K562 (cell line): ENCODE measurements at regions not wholly inside any gene's neighbourhood (a gene's known extent, or its start where the extent isn't known, plus 50 kb on each side); places are given as distances from the start of the nearest gene placed in this dataset.

Source experiments
- ATAC-seq: fragments of 200-7000 bp; cut with Tn5 transposase; 3 replicates; pipeline ENCODE4 v1.9.1; 2020; ENCODE audit warnings: moderate library complexity
- BruUV-seq: library from RNA; stranded (reverse); fragments of 400-500 nt; replicated peaks from 2 replicates; lab custom pipeline; 2021; lab: Mats Ljungman, UMichigan
- CTCF ChIA-PET: fragments of 300-600 bp; formaldehyde crosslinking; extraction: SDS; loops from one replicate; lab custom pipeline; 2021; ENCODE audit warnings: low intra/inter-chr PET ratio; lab: Yijun Ruan, JAX
- POLR2A ChIA-PET: fragments of 300-600, 350-650 bp; sonication (Branson Sonifier 250); formaldehyde crosslinking; extraction: SDS; loops from one replicate; lab custom pipeline; 2021; ENCODE audit warnings: antibody characterized with exemption, inconsistent platforms; lab: Yijun Ruan, JAX
- DNase-seq, 4 experiments: peaks; one replicate each; pipeline versions ENCODE4 v3.0.0 to v3.0.0-alpha.2; 2011 to 2018; ENCODE audit warnings: low spot score in 3 of 4, mixed read lengths in 3 of 4; ENCODE audit errors: extremely low read depth in 1 of 4
- FAIRE-seq: peaks from 2 replicates; lab custom pipeline; 2011; peaks lifted over from hg19 to GRCh38; lab: Jason Lieb, UNC
- H2AFZ ChIP-seq: 2 replicates; pipeline ENCODE4 v1.6.0; 2011; ENCODE audit warnings: low read depth, low read length, control low read depth, inconsistent platforms
- H3K27ac ChIP-seq: fragments of 200-600 bp; 3 replicates; pipeline ENCODE4 v1.8.0; 2011; ENCODE audit warnings: low read depth, mild to moderate bottlenecking, control low read depth, inconsistent platforms, low read length, moderate library complexity, mixed read lengths; ENCODE audit errors: extremely low read depth
- H3K27me3 ChIP-seq, 2 experiments: fragments of 300-600 bp in 1 of 2; 2 replicates in 1 of 2; 3 replicates in 1 of 2; pipeline versions ENCODE4 v1.6.0 to v1.8.0; 2011; ENCODE audit warnings: inconsistent platforms in 2 of 2, low read length in 2 of 2, mild to moderate bottlenecking in 1 of 2, mixed read lengths in 1 of 2, moderate library complexity in 1 of 2; ENCODE audit not compliant: control insufficient read depth in 2 of 2, insufficient read depth in 2 of 2
- H3K36me3 ChIP-seq: fragments of 300-600 bp; 3 replicates; pipeline ENCODE4 v1.8.0; 2011; ENCODE audit warnings: mild to moderate bottlenecking, low read length, inconsistent platforms; ENCODE audit not compliant: control insufficient read depth, insufficient read depth
- H3K4me1 ChIP-seq, 2 experiments: fragments of 200-600 bp in 1 of 2; replicated peaks in 1 of 2; 2 replicates in 1 of 2; 3 replicates in 1 of 2; pipeline versions ENCODE4 v1.5.1 to v1.8.0; 2011; ENCODE audit warnings: inconsistent platforms in 2 of 2, low read length in 2 of 2, mild to moderate bottlenecking in 1 of 2, mixed read lengths in 1 of 2, moderate library complexity in 1 of 2; ENCODE audit not compliant: control insufficient read depth in 2 of 2, insufficient read depth in 2 of 2
- H3K4me2 ChIP-seq: 2 replicates; pipeline ENCODE4 v1.6.1; 2011; ENCODE audit warnings: low read length, control low read depth, inconsistent platforms, mixed read lengths; ENCODE audit not compliant: insufficient read depth
- H3K4me3 ChIP-seq: fragments of 200-600 bp; sonication (generic), shearing (Covaris generic); 2 replicates; pipeline ENCODE4 v1.5.1; 2016; ENCODE audit warnings: control low read depth, inconsistent platforms
- H3K79me2 ChIP-seq: fragments of 200-600 bp; 3 replicates; pipeline ENCODE4 v1.8.0; 2011; ENCODE audit warnings: low read length, inconsistent platforms; ENCODE audit not compliant: control insufficient read depth, insufficient read depth
- H3K9ac ChIP-seq, 2 experiments: 2 replicates each; pipeline versions ENCODE4 v1.6.0 to v1.6.1; 2011; ENCODE audit warnings: low read depth in 2 of 2, low read length in 2 of 2, control low read depth in 1 of 2, inconsistent platforms in 1 of 2, mild to moderate bottlenecking in 1 of 2, mixed read lengths in 1 of 2; ENCODE audit not compliant: insufficient read depth in 1 of 2
- H3K9me1 ChIP-seq: one replicate; pipeline ENCODE4 v1.6.0; 2011; ENCODE audit warnings: inconsistent platforms, mild to moderate bottlenecking, low read length, moderate library complexity; ENCODE audit not compliant: control insufficient read depth, insufficient read depth
- H3K9me3 ChIP-seq: replicated peaks from 2 replicates; pipeline ENCODE4 v1.5.1; 2011; ENCODE audit warnings: low read depth, low read length, inconsistent platforms; ENCODE audit not compliant: control insufficient read depth, insufficient read depth
- H4K20me1 ChIP-seq: replicated peaks from 2 replicates; pipeline ENCODE4 v1.6.1; 2011; ENCODE audit warnings: low read length, inconsistent platforms, mixed read lengths; ENCODE audit not compliant: control insufficient read depth, insufficient read depth
- CBFA2T3 ChIP-seq: fragments of 450-650 bp; IDR thresholded peaks from 2 replicates; pipeline ENCODE4 v1.6.1; 2017
- ETV6 ChIP-seq, 3 experiments: fragments of 150-350 bp in 1 of 3; sonication (generic) in 1 of 3; formaldehyde crosslinking in 1 of 3; IDR thresholded peaks; 2 replicates each; pipeline versions ENCODE4 v1.6.1 to v1.8.0; 2014 to 2022; ENCODE audit warnings: borderline replicate concordance in 2 of 3, low read depth in 2 of 3, antibody characterized with exemption in 1 of 3, low read length in 1 of 3, mild to moderate bottlenecking in 1 of 3, missing genetic modification reagents in 1 of 3
- ILK ChIP-seq: fragments of 450-650 bp; IDR thresholded peaks from 2 replicates; pipeline ENCODE4 v1.6.1; 2016; ENCODE audit warnings: missing genetic modification characterization, low read depth, mild to moderate bottlenecking, missing compliant biosample characterization, moderate library complexity, borderline replicate concordance
- KDM1A ChIP-seq, 2 experiments: fragments of 450-650 bp; IDR thresholded peaks; 2 replicates each; pipeline ENCODE4 v1.6.1; 2016; ENCODE audit warnings: mild to moderate bottlenecking in 2 of 2
- LCOR ChIP-seq: sonication (generic); formaldehyde crosslinking; IDR thresholded peaks from 2 replicates; pipeline ENCODE4 v1.8.0; 2022; ENCODE audit warnings: mild to moderate bottlenecking, missing genetic modification reagents
- MYNN ChIP-seq, 2 experiments: sonication (generic); formaldehyde crosslinking in 1 of 2; IDR thresholded peaks; 2 replicates each; pipeline versions ENCODE4 v1.5.0 to v1.6.1; 2016 to 2020; ENCODE audit warnings: antibody characterized with exemption in 1 of 2, missing genetic modification reagents in 1 of 2
- NCOA4 ChIP-seq: fragments of 450-650 bp; IDR thresholded peaks from 2 replicates; pipeline ENCODE4 v1.6.1; 2018; ENCODE audit warnings: mild to moderate bottlenecking; ENCODE audit not compliant: partially characterized antibody
- NELFE ChIP-seq: IDR thresholded peaks from 2 replicates; pipeline ENCODE4 v1.6.1; 2011; ENCODE audit warnings: mild to moderate bottlenecking; ENCODE audit not compliant: insufficient read depth, insufficient read length
- PRPF4 ChIP-seq: fragments of 200-400 bp; formaldehyde crosslinking; IDR thresholded peaks from one replicate; pipeline ENCODE4 v1.6.1; 2017; ENCODE audit warnings: low read length, low read depth, mild to moderate bottlenecking; ENCODE audit not compliant: insufficient read depth, poor library complexity, severe bottlenecking
- RBM34 ChIP-seq: fragments of 200-400 bp; formaldehyde crosslinking; IDR thresholded peaks from 2 replicates; pipeline ENCODE4 v1.6.1; 2018; ENCODE audit warnings: low read length, borderline replicate concordance; ENCODE audit not compliant: insufficient read depth
- RHOXF2B ChIP-seq: fragments of 250-450 bp; sonication (Bioruptor Pico); conservative IDR thresholded peaks from 2 replicates; pipeline ENCODE4 v1.5.1; 2021
- RNF2 ChIP-seq: sonication (generic); IDR thresholded peaks from 2 replicates; pipeline ENCODE4 v1.6.1; 2016
- SPI1 ChIP-seq: IDR thresholded peaks from 2 replicates; pipeline ENCODE4 v1.6.1; 2011; ENCODE audit warnings: low read depth, low read length, control low read depth, borderline replicate concordance
- ZFX ChIP-seq: sonication (generic); formaldehyde crosslinking; IDR thresholded peaks from 2 replicates; pipeline ENCODE4 v1.8.0; 2022; ENCODE audit warnings: mild to moderate bottlenecking, missing genetic modification reagents, moderate library complexity
- ZNF584 ChIP-seq: fragments of 200-800 bp; sonication (Bioruptor generic); IDR thresholded peaks from 2 replicates; pipeline ENCODE4 v1.6.1; 2016; ENCODE audit warnings: low read depth, mild to moderate bottlenecking, missing genetic modification characterization, missing compliant biosample characterization
- WGBS: fragments of 100-300 bp; shearing (Covaris generic); methylation state at CpG from one replicate; pipeline ENCODE4 v1.1.6; 2016; ENCODE audit warnings: low coverage, mixed read lengths; ENCODE audit not compliant: insufficient coverage; ENCODE audit errors: missing lambda C conversion rate; 5-methylcytosine and 5-hydroxymethylcytosine counted together
- in situ Hi-C: fragments of 300-500 bp; cut with MboI; formaldehyde crosslinking; loops from 4 replicates; pipeline ENCODE4 v1.15.0; 2018; ENCODE audit warnings: inconsistent platforms, mixed read lengths
- intact Hi-C: fragments of 100-400 bp; cut with micrococcal nuclease; formaldehyde crosslinking; loops from 2 replicates; pipeline ENCODE4 v1.14.2; 2022
- TF ChIP-seq, protein P1 (sequence below): fragments of 250-450 bp; sonication (Bioruptor Pico); IDR thresholded peaks from 2 replicates; pipeline ENCODE4 v1.8.0; 2022; ENCODE audit warnings: moderate library complexity, mild to moderate bottlenecking, inconsistent platforms
- TF ChIP-seq, protein P2 (sequence below): sonication (generic); IDR thresholded peaks from 2 replicates; pipeline ENCODE4 v1.6.1; 2016
- TF ChIP-seq, protein P3 (sequence below): sonication (generic); formaldehyde crosslinking; IDR thresholded peaks from 2 replicates; pipeline ENCODE4 v1.8.1; 2022; ENCODE audit warnings: missing genetic modification reagents

DNA sequence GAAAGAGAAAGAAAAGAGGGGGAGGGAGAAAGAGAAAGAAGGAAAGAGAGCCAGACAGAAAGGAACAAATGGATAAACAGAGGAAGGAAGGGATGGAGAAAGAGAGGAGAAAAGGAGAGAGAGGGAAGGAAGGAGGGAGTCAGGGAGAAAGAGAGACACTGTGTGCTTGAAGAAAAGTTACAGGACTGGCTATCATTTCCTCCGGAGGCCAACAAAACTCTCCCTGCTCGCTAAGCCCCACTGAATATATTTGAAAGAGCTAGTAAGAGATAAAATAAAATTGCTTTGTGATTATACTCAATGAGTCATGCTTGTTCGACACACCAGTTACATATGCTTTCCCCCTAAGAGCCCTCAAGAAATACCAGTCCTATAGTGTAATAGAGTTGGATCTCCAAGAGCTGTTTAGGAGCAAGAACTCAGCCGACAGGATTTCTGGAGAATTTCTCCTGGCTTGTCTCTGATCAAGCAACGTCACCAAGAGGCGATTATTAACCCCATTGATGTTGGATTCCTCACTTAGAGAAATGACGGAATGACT is 102.2 kb downstream of the MXRA5 start (continued):
- no peak for TF ChIP-seq PRPF4

DNA sequence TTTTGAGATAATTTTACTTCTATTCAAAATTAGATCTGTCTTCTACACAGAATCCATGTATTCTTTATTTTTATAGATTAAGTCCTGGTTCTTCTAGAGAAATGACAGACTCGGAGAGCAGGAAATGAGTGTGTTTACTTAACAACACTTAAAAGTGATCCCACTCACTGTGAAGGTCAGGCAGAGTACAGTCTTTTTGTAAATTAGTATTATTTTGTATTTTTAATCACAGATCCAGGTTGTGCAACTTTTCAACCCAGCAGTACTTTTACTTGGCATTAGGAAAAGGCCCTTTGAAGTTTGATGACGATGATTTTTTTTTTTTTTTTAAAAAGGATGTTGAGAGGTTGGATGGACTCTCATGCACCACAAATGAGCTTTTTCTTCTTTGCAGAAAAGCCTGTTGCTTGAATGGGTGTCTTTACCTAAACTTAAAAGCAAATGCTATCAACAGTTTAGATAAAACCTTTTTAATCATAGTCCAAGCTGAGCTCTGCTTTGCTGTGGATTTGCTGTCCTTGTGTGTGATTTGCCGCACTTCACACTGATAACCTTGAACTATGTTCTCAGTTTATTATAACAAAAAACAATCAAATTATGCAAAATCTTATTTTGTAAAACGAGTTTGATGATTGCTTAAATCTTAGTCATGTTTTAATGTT is 114.1 kb downstream of the MXRA5 start:
- H4K20me1 ChIP-seq: no peaks in the 10 kb centered on the region
- H3K27me3 ChIP-seq: no peaks in the 10 kb centered on the region
- H2AFZ ChIP-seq: no peak overlapping the region
- no peaks in the 10 kb centered on the region for H3K9me3 ChIP-seq
- no peaks in the 10 kb centered on the region for H3K36me3 ChIP-seq
- in situ Hi-C loops: loop anchor here (10.0 kb wide), 1 partner anchor 402 kb away; no protein-coding TSS in a partner anchor
- CTCF ChIA-PET: no interaction called here
- no peaks in the 10 kb centered on the region for H3K9me1 ChIP-seq
- no peak overlapping the region for H3K4me3 ChIP-seq
- POLR2A ChIA-PET: no interaction called here
- WGBS: 0% methylated on average over 4 of the region's 4 CpGs
- no peak for FAIRE-seq
- no peak for ATAC-seq
- TF ChIP-seq MYNN (IDR thresholded peaks at IDR 0.05) (no peak), MYNN (CRISPR knock-in tag; IDR thresholded peaks at IDR 0.05) (no peak), ILK (tag) (no peak), RBM34 (no peak), ETV6 (IDR thresholded peaks at IDR 0.05; ENCODE audit: borderline replicate concordance in 1 of 2, low read depth in 2 of 2, low read length in 1 of 2) (no peak), ETV6 (CRISPR knock-in tag; IDR thresholded peaks at IDR 0.05; ENCODE audit: borderline replicate concordance) (no peak), RHOXF2B (CRISPR knock-in tag) (no peak), NCOA4 (no peak), CBFA2T3 (no peak), KDM1A (IDR thresholded peaks at IDR 0.05) (no peak), NELFE (no peak), ZNF584 (no peak), RNF2 (no peak), LCOR (no peak), SPI1 (no peak), ZFX (CRISPR knock-in tag) (no peak)
- TF ChIP-seq, protein P1, sequence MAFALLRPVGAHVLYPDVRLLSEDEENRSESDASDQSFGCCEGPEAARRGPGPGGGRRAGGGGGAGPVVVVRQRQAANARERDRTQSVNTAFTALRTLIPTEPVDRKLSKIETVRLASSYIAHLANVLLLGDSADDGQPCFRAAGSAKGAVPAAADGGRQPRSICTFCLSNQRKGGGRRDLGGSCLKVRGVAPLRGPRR (CRISPR knock-in tag): no peak
- TF ChIP-seq, protein P2, sequence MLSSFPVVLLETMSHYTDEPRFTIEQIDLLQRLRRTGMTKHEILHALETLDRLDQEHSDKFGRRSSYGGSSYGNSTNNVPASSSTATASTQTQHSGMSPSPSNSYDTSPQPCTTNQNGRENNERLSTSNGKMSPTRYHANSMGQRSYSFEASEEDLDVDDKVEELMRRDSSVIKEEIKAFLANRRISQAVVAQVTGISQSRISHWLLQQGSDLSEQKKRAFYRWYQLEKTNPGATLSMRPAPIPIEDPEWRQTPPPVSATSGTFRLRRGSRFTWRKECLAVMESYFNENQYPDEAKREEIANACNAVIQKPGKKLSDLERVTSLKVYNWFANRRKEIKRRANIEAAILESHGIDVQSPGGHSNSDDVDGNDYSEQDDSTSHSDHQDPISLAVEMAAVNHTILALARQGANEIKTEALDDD: no peak
- TF ChIP-seq, protein P3, sequence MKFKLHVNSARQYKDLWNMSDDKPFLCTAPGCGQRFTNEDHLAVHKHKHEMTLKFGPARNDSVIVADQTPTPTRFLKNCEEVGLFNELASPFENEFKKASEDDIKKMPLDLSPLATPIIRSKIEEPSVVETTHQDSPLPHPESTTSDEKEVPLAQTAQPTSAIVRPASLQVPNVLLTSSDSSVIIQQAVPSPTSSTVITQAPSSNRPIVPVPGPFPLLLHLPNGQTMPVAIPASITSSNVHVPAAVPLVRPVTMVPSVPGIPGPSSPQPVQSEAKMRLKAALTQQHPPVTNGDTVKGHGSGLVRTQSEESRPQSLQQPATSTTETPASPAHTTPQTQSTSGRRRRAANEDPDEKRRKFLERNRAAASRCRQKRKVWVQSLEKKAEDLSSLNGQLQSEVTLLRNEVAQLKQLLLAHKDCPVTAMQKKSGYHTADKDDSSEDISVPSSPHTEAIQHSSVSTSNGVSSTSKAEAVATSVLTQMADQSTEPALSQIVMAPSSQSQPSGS (CRISPR knock-in tag): no peak
- TF ChIP-seq, all 486 proteins: peak for 0
- intact Hi-C loops: no loop called here
- Histone ChIP-seq H3K4me2 (no peak overlapping the region), H3K4me1 (no peaks in the 10 kb centered on the region), H3K9ac (no peak overlapping the region), H3K27ac (no peak overlapping the region), H3K79me2 (no peaks in the 10 kb centered on the region)
- DNase-seq: no peak
- no TSS peak for BruUV-seq
